ENCODE measurements at regions not wholly inside any gene's neighbourhood (a gene's known extent, or its start where the extent isn't known, plus 50 kb on each side); places are given as distances from the start of the nearest gene placed in this dataset.
"Not testable (repeated sequence)": the region's sequence is repeated elsewhere in the genome, so short reads cannot be mapped to it uniquely, and the experiment has no call there.

- Histone ChIP-seq H3K4me3 (no peak overlapping the region), H3K27ac (no peak overlapping the region), H3K27me3 (no peaks in the 10 kb centered on the region), H3K9me3 (no peaks in the 10 kb centered on the region), H3K4me1 (no peaks in the 10 kb centered on the region), H3K36me3 (no peaks in the 10 kb centered on the region)
- TF ChIP-seq EP300 (IDR thresholded peaks at IDR 0.05) = no peak
- TF ChIP-seq POLR2A (IDR thresholded peaks at IDR 0.05) = no peak
- TF ChIP-seq POLR2AphosphoS5 (IDR thresholded peaks at IDR 0.05) = no peak
- TF ChIP-seq CTCF (IDR thresholded peaks at IDR 0.05) = no peak
- 89% methylated on average over 10 of the region's 10 CpGs for WGBS
- no peak for DNase-seq (ENCODE audit: low spot score in 2 of 2)
Observed at GRCh38 chr5:56383761-56384160, 150.6 kb upstream of the ANKRD55 start.

- H3K36me3 ChIP-seq = no peaks in the 10 kb centered on the region
- WGBS = 79% methylated on average over 1 of the region's 1 CpG
- no peak for TF ChIP-seq CTCF (IDR thresholded peaks at IDR 0.05)
- no peak for TF ChIP-seq POLR2A (IDR thresholded peaks at IDR 0.05)
- no peak for TF ChIP-seq POLR2AphosphoS5 (IDR thresholded peaks at IDR 0.05)
- TF ChIP-seq EP300 (IDR thresholded peaks at IDR 0.05) = no peak
Observed at GRCh38 chr5:56382896-56383295, 149.8 kb upstream of the ANKRD55 start.

GRCh38 chr5:56377573-56377972 lies 144.4 kb upstream of the ANKRD55 start:
- Histone ChIP-seq H3K4me3 (no peak overlapping the region), H3K4me1 (no peaks in the 10 kb centered on the region), H3K36me3 (no peaks in the 10 kb centered on the region), H3K9me3 (no peaks in the 10 kb centered on the region), H3K27me3 (no peaks in the 10 kb centered on the region), H3K27ac (no peak overlapping the region)
- TF ChIP-seq POLR2AphosphoS5 (IDR thresholded peaks at IDR 0.05) = no peak
- TF ChIP-seq EP300 (IDR thresholded peaks at IDR 0.05) = no peak
- TF ChIP-seq POLR2A (IDR thresholded peaks at IDR 0.05) = no peak
- TF ChIP-seq CTCF (IDR thresholded peaks at IDR 0.05) = no peak
- no peak for DNase-seq (ENCODE audit: low spot score in 2 of 2)

More at GRCh38 chr5:56382896-56383295, 149.8 kb upstream of the ANKRD55 start:
- no peak overlapping the region for H3K4me3 ChIP-seq
- H3K27me3 ChIP-seq = no peaks in the 10 kb centered on the region
- H3K4me1 ChIP-seq = no peaks in the 10 kb centered on the region
- no peak for DNase-seq (ENCODE audit: low spot score in 2 of 2)
- no peaks in the 10 kb centered on the region for H3K9me3 ChIP-seq
- no peak overlapping the region for H3K27ac ChIP-seq

- Histone ChIP-seq H3K4me3 (no peak overlapping the region), H3K9me3 (no peaks in the 10 kb centered on the region), H3K27ac (no peak overlapping the region), H3K36me3 (no peaks in the 10 kb centered on the region), H3K27me3 (no peaks in the 10 kb centered on the region), H3K4me1 (no peaks in the 10 kb centered on the region)
- DNase-seq (ENCODE audit: low spot score in 2 of 2) = no peak
- WGBS = 93% methylated on average over 2 of the region's 2 CpGs
- no peak for TF ChIP-seq CTCF (IDR thresholded peaks at IDR 0.05)
- no peak for TF ChIP-seq EP300 (IDR thresholded peaks at IDR 0.05)
- no peak for TF ChIP-seq POLR2AphosphoS5 (IDR thresholded peaks at IDR 0.05)
- TF ChIP-seq POLR2A (IDR thresholded peaks at IDR 0.05) = no peak
Observed at GRCh38 chr5:56376128-56376527, 143.0 kb upstream of the ANKRD55 start.

GRCh38 chr5:56375011-56375410 lies 141.9 kb upstream of the ANKRD55 start:
- no peak for DNase-seq (ENCODE audit: low spot score in 2 of 2)
- Histone ChIP-seq H3K36me3 (no peaks in the 10 kb centered on the region), H3K4me1 (no peaks in the 10 kb centered on the region), H3K9me3 (no peaks in the 10 kb centered on the region), H3K4me3 (no peak overlapping the region), H3K27me3 (no peaks in the 10 kb centered on the region), H3K27ac (no peak overlapping the region)
- 71% methylated on average over 5 of the region's 5 CpGs for WGBS
- TF ChIP-seq EP300 (IDR thresholded peaks at IDR 0.05) (no peak), POLR2A (IDR thresholded peaks at IDR 0.05) (no peak), CTCF (IDR thresholded peaks at IDR 0.05) (no peak), POLR2AphosphoS5 (IDR thresholded peaks at IDR 0.05) (no peak)

GRCh38 chr5:56372491-56372890 lies 139.4 kb upstream of the ANKRD55 start:
- not testable (repeated sequence) for H3K36me3 ChIP-seq
- WGBS = 100% methylated on average over 5 of the region's 31 CpGs

More at GRCh38 chr5:56372491-56372890, 139.4 kb upstream of the ANKRD55 start:
- H3K4me1 ChIP-seq; H3K4me3 ChIP-seq; DNase-seq (ENCODE audit: low spot score in 2 of 2); H3K27ac ChIP-seq; H3K9me3 ChIP-seq; H3K27me3 ChIP-seq: not testable (repeated sequence)

All from suprapubic skin (tissue), 4 donors.